HG02571 (cell line): ENCODE measurements at regions not wholly inside any gene's neighbourhood (a gene's known extent, or its start where the extent isn't known, plus 50 kb on each side); places are given as distances from the start of the nearest gene placed in this dataset.
"Not testable (repeated sequence)": the region's sequence is repeated elsewhere in the genome, so short reads cannot be mapped to it uniquely, and the experiment has no call there.

Experiments
- ATAC-seq: cut with Tn5 transposase; IDR thresholded peaks from one replicate; pipeline ENCODE4 v1.9.1; 2021; ENCODE audit warnings: mild to moderate bottlenecking, moderate library complexity; ENCODE audit not compliant: unreplicated experiment

DNA sequence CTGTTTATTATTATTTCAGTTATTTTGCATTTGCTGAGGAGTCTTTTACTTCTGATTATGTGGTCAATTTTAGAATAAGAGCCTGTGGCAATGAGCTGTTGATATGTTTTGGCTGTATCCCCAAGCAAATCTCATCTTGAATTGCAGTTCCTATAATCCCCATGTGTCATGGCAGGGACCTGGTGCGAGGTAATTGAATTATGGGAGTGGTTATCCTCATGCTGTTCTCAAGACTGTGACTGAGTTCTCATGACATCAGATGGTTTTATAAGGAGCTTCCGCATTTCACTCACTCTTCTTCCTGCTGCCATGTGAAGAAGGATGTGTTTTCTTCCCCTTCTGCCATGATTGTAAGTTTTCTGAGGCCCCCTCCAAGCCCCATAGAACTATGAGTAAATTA, 114.9 kb upstream of the SLCO6A1 start:
- ATAC-seq: no peak

DNA sequence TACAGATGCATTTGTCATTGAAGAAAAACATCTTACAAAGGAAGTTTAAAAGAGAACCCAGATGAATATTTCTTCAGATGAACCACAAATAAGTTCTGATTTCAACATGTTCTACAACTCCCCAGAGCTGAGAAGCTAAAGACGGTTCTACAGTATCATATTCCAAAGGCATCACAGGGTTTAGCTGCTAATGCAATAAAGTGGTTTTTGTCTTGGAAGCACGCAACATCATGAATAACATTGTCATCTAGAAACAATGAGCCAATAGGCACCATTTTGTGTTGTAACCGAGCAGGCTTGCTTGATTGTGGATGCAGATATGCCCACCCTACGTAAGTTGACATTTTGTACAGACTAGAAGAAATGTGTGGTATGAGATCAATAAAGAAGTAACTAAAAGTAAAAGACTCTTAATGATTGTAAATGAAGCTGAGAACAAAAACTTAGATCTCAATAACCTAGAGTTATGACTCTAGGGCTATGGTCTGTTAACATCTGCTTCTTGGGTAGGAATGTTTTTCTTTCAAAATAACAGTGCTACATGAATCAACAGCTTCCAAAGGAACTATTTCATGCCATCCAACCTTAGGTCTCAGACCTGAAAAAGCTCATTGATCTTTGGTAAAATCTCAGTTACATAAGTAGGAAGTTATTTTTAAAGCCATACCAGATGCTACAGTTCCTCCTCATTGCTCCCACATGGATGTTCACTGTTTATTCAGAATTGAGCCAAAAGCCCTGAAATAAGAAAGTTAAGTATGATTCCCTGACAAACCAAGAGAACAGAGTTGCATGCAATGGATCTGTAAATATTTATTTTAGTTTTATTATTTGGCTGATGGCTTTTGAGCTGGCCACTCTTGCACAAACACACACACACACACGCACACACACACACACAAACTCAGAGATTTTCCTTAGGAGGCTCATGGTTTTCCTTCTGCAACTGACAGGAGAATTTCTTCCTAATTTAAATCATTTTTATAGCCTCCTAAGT, 118.7 kb upstream of the SLCO6A1 start:
- no peak for ATAC-seq

DNA sequence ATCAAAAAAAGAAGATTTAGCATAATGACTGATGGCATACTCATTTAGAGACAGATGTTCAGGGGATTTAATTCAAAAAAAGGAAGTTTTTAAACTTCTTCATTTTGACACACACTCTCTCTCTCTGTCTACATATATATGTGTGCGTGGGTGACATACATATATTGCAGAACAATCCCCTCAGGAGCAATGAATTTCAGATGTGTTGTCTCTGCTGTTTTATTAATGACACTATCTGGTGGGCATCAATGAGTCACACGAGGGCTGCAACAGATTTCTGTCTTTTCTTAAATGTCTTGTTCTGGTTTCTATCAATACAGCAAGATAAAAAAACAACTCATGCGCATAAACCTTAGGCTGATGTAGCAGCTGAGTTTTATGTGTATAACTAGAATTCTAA, 123.5 kb upstream of the SLCO6A1 start:
- no peak for ATAC-seq

DNA sequence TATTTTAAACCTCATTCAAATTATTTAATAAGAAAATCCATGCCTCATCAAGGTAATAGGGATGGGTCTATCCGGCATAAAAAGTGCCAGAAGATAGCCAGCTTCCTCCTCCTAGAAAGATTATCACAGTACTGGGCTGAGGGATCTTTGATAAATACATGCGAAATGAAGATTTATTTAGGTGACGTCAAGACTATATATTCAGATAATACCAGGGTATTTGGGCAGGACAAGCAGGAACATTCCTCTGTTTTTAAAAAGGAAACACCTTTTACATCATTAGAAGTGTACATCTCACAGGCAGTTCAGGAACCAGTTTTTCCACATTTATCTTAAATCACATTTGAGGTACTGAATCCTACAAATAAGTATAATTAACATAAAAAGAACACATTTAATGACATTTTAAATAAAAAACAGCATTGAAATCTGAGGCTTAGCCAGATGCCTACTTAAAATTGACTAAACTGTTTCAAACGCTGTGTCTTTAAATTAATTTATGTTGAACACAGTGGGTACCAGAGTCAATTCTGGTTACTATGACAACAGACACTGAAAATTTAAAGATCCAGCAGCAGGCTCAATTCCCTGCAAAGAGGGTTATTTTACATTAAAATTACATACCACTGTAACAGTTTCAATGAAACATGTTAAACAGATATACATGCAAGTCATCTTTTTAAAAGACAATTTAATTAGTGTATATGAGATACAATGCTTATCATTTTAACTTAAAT, 124.7 kb upstream of the SLCO6A1 start:
- no peak for ATAC-seq

DNA sequence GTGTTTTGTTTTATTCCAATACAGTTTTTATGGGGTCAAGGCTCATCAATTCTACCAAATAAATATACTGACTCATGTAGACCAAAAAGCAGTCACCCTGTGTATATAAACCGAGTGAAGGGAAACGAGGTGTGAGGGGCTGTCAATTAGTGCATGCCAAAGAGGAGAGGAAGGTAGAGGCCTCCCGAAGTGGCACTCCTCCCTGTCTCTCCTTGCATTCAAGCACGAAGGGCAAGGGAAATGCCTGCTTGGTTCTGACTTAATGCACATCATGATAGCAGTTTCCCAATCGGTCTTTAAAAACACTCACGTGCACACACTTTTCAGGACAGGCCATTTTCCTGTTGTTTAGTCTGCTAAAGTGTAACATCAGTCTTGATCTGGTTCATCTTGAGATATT, 125.6 kb upstream of the SLCO6A1 start:
- no peak for ATAC-seq

DNA sequence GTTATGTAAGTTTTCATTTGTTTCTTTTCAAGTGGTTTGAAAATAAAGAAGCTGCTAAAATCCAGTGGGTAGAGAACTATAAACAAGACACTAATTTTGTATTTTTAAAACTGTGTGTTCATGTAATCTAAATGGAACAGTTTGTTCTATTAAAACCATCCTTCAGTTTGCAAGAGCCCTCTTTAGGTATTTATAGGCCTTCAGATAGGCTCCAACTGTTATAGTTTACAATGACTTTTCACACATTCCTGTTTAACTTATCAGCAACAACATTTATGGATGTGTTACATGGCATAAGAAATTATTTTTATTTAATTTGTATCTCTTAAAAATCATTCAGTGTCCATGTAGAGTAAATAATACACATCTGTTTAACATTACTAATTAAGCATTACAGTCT, 126.7 kb upstream of the SLCO6A1 start:
- ATAC-seq: no peak

DNA sequence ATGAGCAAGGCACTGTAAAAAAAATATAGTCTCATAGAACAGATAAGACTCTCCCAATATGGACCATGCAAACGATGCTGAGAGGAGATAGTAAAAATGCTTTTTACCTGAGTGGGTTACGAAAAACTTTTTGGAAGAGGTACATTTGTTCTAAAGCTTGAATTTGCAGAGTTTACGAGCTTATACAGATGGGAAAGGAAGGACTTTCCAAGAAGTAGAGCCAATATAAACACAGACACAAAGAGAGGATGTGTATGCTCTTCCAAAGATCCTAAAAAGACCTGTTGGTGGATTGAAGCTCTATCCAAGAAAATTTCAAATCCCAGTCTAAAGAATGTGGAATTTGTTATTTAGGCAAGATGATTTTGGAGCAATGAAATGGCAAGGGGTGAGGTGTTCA, 127.1 kb upstream of the SLCO6A1 start:
- ATAC-seq: no peak

DNA sequence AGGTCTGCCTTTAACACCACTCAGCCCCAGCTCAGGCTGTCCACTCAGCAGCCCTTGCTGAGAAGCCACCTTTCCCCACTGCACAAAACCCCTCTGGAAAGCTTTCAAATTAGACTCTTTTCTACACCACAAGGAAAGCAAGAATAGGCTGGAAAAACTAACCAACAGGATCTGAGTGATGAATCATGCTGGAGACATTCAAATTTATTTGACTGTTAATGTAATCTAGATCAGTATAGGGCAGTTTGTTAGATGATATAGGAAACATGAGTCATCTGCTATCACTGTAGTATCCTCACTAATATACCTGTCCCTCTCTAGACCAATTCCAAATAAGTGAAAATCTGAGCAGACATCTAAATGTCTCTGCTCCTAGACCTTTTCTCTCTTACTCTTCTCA, 127.8 kb upstream of the PAM start:
- no peak for ATAC-seq

DNA sequence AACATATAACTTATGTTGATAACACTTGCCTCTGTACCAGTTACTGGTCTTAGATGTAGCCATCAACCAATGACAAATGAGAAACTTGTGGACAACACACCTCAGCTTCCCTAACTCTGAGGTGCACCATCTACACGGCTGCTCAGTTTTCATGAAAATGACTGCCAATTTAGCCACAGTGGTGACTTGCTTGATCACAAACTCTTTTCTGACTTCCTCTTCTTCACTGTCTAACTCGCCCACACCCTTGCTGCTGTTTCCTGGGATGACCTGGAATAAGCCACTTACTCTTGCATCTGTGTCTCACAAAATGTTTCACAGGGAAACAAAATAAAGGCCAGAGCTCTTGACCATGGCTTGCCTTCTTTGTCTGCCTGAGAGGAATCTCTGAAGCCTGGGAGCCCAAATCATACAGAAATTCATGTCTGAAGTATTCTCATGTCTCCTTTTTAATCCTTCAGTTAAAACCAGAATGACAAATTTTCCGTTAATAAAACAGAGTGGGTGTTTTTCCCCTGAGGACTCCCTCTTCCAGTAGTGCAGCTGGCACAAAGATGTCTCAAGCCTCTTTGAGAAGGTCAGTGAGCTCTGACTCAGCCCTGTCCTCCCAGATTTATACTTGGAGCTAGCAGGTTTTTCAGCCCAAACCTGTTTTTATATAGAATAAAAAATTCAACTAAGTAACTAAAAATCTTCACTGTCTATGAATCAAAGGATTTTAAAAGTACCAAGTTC, 126.5 kb upstream of the PAM start:
- no peak for ATAC-seq

DNA sequence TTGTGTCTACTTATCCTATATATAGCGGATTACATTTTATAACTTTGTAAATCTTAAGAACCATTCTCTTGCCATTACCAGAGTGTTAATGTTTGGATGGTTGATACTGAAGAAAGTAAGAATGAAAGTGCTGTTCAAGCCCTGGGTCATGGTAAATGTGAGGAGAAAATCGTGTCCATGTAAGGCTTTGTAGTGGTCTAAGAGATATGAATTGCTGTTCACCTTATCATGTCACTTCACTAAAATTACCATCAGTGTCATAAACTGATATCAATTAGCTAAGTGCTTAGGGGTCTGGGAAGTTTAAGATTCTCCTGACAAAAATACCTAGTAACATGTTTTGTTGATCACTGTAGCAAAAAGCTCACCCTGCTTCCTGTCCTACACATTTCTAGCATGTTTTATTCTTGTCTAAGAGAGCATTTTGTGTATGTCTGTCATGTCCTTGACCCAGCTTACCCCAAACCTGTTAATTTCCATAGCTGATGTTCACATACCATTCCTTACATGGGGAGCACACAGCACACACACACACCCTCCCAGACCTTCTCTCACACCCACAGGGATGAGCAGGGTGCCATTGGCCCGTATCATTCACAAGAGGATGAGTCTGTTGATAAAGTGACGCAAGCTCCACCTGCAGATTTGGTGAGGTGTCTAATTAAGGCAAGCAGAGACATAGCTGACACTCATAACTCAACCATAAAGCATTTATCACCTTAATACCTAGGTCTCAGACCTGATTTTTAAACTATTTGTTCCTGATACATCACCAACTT, 125.1 kb upstream of the PAM start:
- ATAC-seq: no peak

DNA sequence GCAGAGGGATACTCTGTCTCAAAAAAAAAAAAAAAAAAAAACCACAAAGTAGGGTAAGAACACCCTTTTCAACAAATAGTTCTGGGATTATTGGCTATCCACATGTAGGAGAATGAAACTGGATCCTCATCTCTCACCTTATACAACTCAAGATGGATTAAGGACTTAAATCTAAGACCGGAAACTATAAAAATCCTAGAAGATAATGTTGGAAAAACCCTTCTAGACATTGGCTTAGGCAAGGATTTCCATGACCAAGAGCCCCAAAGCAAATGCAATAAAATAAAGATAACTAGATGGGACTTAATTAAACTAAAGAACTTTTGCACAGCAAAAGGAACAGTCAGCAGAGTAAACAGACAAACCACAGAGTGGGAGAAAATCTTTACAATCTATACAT, 119.7 kb upstream of the PAM start:
- not testable (repeated sequence) for ATAC-seq

DNA sequence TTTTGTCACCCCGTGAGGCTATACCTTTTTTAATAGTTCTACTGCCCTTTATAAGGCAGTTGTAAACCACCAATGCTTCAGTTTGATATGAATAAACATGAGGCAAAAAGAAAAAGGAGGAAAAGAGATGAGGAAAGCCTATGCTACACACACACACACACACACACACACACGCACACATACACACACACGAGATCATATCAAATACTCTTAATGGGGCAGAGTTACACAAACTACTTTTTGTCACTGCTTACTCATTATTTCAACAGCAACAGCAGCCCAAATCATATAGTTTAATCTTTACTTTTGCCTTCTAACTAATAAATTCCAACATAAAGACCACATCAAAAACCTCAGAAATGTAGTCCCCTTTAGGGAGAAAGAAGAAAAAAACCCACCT, 116.8 kb upstream of the PAM start:
- no peak for ATAC-seq

DNA sequence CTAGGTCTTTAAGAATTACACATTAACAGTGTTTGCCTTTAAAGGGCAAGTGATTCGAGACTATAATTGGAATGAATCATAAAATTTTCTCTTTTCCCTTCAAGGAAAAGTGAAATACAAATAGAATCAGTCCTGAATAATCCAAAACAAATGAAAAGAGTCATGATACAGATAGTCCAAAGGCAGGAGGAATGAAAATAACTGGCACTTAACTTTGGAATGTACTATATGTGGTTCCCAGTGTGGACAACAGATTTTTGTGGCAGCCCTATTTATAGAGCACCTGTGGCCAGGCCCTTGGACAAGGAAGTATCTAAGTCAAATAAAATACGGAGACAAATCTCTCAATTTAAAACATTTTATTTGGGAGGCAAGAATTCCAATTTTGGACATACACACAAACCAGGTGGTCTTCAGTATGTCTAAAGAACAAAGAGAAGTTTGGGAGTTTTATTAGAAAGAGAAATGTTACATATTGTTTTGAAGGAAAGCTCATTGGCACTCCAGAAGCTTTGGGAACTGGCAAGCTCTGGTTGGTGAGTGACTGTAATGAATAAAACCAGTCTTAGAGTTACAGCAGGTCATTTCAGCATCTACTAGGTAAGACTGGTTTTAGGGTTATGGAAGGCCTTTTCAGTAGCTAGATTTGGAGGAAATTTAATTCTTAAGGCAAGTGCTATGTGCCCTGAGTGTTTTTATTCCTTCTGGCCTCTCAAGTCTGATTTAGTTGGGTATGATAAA, 116.0 kb upstream of the PAM start:
- ATAC-seq: no peak

DNA sequence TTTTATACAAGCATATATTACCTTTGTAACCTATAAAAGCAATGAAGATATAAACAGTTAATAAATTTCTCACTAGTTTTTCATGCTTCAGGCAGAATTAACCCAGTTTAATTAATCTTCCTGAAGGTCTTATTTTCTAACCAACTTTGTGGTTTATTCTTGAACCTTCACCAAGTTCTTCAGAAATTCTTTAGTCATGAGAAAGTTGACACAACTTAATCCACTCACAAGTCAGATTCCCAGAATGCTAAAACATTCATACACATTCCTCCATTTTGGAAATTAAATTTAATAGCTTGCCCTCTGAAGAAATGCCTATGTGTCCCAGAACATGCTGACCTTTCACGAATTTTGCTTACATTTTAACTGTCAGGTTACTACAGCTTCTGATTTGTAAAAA, 105.4 kb upstream of the PAM start:
- ATAC-seq: no peak

DNA sequence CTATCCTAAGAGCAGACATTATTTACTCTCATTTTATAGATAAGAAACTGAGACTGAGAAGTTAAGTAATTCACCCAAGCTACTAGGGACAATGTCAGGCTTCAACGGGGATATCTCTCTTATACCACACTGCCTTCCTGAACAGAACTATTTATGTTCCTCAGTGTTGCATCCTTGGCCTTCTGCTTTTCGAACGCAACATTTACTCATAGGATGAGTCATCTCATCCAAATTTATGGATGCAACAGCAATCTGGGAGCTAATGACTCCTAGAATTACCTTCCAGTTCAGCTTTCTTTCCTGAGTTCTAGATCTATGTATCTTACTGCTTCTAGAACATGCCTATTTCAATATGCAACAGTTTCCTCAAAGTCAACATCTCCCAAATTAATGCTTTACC, 103.6 kb upstream of the PAM start:
- no peak for ATAC-seq

DNA sequence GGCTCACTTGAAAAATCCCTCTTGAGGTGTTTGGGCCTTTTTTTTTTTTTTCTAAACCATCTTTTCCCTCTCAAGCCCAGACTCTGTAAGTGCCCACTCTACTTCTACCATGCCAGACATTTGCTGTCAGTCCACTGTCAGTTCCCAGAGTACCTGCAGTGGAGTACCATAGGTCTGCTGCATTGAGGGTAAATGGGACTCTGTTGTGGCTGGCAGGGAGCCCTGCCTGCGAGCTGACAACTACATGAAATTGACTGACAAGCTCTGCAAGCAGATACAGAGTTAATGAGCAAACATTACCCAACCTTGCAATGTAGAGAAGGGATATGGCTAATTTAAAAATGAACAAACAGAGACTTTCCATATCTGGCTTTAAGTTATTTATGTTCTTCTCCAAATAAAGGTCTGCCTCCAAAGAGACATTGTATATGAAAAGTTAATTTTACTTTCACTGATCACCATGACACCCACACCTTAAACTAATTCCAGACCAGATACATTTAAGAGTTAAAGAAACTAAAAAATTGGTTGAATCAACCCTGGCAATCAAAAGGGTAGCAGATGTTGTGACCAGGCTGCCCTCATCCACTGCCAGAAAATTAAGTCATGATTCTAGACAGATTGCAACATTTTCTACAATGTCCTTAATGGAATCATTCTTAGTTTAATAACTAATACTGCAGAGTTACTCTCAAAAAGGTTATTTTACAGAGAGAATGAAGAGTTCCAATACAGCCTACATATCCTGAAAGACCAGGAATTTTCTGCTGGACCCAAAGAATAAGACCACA, 100.4 kb upstream of the PAM start:
- ATAC-seq: no peak

DNA sequence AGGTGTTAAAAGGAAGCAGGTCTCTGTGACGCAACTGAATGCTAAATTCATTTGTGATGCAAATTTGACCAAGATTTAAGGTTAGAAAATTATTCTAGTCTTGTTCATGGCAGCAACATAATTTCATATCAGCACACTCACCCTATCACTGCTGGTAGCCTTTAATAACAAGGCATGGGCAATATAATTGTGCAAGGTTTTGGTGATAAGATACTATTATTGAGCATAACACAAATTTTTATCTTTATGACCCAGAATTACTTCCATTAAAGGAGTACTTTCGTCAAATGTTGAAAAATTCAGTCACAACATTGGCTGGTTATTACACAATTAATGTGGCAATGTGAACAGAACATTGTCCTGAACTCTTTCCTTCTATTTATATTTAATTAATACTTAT, 96.0 kb upstream of the PAM start:
- no peak for ATAC-seq

DNA sequence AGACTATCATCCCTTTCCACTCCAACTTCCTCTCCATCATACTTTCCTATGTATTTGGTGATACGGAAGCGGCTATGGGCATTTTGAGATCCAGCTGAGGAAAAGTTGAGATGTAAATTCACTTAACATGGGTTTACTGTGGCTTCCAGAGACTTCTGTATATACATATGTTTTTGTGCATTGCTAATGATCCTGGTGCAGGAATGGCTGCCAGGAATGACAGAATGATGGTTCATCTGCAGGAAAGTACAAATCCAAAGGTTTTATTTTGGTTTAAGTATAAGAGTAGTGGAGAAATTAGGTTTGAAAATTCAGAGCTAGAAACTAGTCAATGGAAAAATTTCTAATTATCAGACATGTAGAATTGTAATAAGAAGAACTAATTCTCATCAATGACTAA, 95.0 kb upstream of the PAM start:
- ATAC-seq: no peak
